Activated CD4-positive, alpha-beta memory T cell treated with anti-CD3 and anti-CD28 coated beads, Interleukin-2, amount 10 ng/mL, durations not matched to agents 7 days and 5 days (primary cell): ENCODE measurements at regions not wholly inside any gene's neighbourhood (a gene's known extent, or its start where the extent isn't known, plus 50 kb on each side); places are given as distances from the start of the nearest gene placed in this dataset.

Experiments used
- CTCF ChIA-PET: fragments of 350-600 bp; sonication (Branson Sonifier 250); formaldehyde crosslinking; loops from one replicate; lab custom pipeline; 2021; ENCODE audit warnings: antibody characterized with exemption, inconsistent platforms; lab: Charles Lee
- POLR2A ChIA-PET: fragments of 350-600 bp; sonication (Branson Sonifier 250); formaldehyde crosslinking; loops from one replicate; lab custom pipeline; 2021; ENCODE audit warnings: antibody characterized with exemption; lab: Charles Lee
- DNase-seq: peaks from one replicate; pipeline ENCODE4 v3.0.0-alpha.2; 2020
- H3K27ac Mint-ChIP-seq: one replicate; pipeline ENCODE4 v1.8.0; 2021; ENCODE audit warnings: mild to moderate bottlenecking, mixed read lengths
- H3K27me3 Mint-ChIP-seq: one replicate; pipeline ENCODE4 v1.8.0; 2021; ENCODE audit warnings: mixed read lengths
- H3K36me3 Mint-ChIP-seq: one replicate; pipeline ENCODE4 v1.8.0; 2021; ENCODE audit warnings: low read depth, mixed read lengths
- H3K4me1 Mint-ChIP-seq: one replicate; pipeline ENCODE4 v1.8.0; 2021; ENCODE audit warnings: mixed read lengths
- H3K4me3 Mint-ChIP-seq: one replicate; pipeline ENCODE4 v1.8.0; 2021; ENCODE audit warnings: mild to moderate bottlenecking, mixed read lengths
- H3K9me3 Mint-ChIP-seq: one replicate; pipeline ENCODE4 v1.8.0; 2021; ENCODE audit warnings: mixed read lengths

DNA sequence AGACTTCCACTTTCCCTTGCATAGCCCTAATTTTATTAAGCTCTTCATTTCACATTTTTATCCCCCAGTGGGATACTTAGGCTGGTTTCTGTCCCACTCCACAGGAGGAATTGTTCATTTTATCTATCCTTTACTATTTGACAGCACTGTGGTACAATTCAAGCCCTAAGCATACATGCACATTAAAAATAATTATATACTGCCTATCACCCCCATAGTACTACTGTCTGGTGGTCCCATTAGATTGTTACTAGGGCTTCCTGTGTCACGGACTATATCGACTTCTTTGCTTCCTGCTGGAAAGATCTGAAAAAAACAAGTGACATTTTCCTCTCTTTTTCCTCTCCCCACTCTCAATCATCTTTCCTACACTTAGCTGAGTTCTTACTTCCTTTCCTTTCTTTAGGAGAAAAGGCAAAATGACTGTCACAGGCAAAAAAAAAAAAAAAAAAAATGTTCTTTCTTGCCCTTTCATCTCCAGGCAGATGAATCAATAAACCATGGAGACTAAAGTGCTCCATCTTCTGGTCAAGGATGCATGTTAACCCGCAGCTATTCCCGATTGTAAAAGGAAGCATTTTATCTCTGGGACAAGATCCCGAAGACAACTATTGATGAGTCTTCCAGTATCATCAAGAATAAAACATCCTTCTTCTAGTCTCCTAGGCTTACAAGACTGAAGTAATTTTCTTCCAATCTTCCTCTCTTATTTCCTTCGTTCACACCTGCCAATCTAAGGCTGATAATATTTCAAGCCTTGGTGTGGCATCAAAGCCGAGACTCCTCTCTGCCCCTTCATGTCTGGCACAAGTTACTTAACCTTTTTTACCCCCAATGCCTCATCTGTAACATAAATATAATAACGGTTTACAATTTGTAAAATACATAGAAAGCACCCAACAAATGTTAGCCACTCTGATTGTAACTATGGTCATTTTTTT lies 94.4 kb upstream of the PLEKHG7 start:
- POLR2A ChIA-PET = no interaction called here
- peaks cover 6% of the 10 kb centered on the region for H3K36me3 Mint-ChIP-seq

DNA sequence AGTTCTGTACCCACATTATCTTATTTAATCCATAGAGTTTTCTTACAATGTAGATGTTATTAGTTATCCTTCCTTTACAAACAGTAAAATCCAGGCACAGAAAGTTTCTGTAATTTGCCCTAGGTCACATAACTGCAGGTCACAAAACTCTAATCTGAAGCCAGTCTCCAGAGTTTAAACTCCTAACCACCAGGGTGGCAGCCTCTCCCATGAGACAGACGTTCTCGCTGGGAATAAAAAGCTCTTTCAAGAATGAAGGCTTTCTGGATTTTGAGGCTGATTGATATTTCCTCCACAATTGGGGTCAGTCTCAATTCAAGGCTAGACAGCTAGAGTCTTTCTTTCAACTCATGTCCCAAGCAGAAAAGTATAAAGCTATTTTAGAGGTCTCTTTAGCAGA lies 95.8 kb upstream of the PLEKHG7 start:
- POLR2A ChIA-PET = no interaction called here
- H3K27me3 Mint-ChIP-seq = no peaks in the 10 kb centered on the region
- peaks cover 15% of the 10 kb centered on the region for H3K4me1 Mint-ChIP-seq
- H3K4me3 Mint-ChIP-seq = no peak overlapping the region
- H3K27ac Mint-ChIP-seq = no peak overlapping the region
- peaks cover 2% of the 10 kb centered on the region for H3K9me3 Mint-ChIP-seq
- H3K36me3 Mint-ChIP-seq = peaks cover 8% of the 10 kb centered on the region
- CTCF ChIA-PET = interaction anchor here (2.4 kb wide), 1 partner anchor 104 kb away, joined by 8 read pairs; no protein-coding TSS in a partner anchor
- no peak for DNase-seq

More for the DNA sequence above, 94.4 kb upstream of the PLEKHG7 start:
- H3K27me3 Mint-ChIP-seq = no peaks in the 10 kb centered on the region
- no peak overlapping the region for H3K27ac Mint-ChIP-seq
- no peak overlapping the region for H3K4me3 Mint-ChIP-seq
- peaks cover 14% of the 10 kb centered on the region for H3K4me1 Mint-ChIP-seq
- H3K9me3 Mint-ChIP-seq = no peaks in the 10 kb centered on the region
- no peak for DNase-seq
- CTCF ChIA-PET = interaction anchor here (0.7 to 2.4 kb wide), 4 partner anchors 18 to 1226 kb away, joined by 3 to 8 read pairs (median 4); no protein-coding TSS in a partner anchor

DNA sequence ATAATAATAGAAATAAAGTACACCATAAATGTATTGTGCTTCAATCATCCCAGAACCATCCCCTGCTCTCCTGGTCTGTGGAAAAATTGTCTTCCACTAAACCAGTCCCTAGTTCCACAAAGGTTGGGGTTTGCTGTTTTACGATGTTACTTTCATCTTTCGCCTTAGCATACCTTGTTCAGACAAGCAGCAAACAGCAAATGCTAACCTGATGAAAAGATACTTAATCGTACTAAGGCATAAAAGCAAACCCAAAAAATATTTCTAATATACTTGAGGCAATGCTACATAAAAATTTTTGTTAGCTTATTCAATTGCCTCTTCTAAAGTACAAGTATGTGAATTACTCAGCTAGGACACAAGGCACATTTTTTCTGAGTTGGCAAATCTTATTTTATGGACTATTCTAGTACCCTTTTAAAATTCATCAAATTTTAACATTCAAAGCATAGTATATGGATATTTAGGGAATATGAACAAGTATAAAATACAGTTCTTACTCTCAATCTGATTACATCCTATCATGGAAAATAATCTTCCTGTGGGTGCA lies 97.1 kb upstream of the PLEKHG7 start:
- H3K27ac Mint-ChIP-seq = no peak overlapping the region
- peaks cover 16% of the 10 kb centered on the region for H3K4me1 Mint-ChIP-seq
- H3K9me3 Mint-ChIP-seq = peaks cover 12% of the 10 kb centered on the region
- POLR2A ChIA-PET = no interaction called here
- no peaks in the 10 kb centered on the region for H3K27me3 Mint-ChIP-seq
- no peak for DNase-seq
- peaks cover 17% of the 10 kb centered on the region for H3K36me3 Mint-ChIP-seq
- H3K4me3 Mint-ChIP-seq = no peak overlapping the region
- CTCF ChIA-PET = interaction anchor here (1.1 kb wide), 1 partner anchor 49 kb away, joined by 3 read pairs; no protein-coding TSS in a partner anchor

DNA sequence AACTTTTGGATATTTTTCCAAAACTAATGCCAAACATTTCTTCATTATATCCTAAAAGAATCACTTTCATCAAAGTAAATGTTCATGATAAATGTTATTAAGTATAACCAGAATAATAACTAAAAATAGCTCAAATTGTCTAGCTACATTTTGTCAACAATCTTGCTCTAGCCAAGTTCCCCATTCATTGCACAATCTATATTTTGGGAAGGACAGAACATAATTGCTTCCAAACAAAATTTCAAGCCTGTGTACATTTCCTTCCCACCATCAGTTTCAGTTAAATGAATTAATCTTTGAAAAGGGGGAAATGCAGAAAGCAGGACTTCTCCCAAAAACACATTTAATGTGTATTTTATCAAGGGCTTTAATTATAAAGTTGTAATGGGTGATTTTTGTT lies 98.0 kb upstream of the PLEKHG7 start:
- POLR2A ChIA-PET = no interaction called here
- H3K27me3 Mint-ChIP-seq = no peaks in the 10 kb centered on the region
- DNase-seq = no peak
- peaks cover 16% of the 10 kb centered on the region for H3K4me1 Mint-ChIP-seq
- H3K4me3 Mint-ChIP-seq = no peak overlapping the region
- no peak overlapping the region for H3K27ac Mint-ChIP-seq
- peaks cover 23% of the 10 kb centered on the region for H3K36me3 Mint-ChIP-seq
- peaks cover 19% of the 10 kb centered on the region for H3K9me3 Mint-ChIP-seq
- CTCF ChIA-PET = no interaction called here

DNA sequence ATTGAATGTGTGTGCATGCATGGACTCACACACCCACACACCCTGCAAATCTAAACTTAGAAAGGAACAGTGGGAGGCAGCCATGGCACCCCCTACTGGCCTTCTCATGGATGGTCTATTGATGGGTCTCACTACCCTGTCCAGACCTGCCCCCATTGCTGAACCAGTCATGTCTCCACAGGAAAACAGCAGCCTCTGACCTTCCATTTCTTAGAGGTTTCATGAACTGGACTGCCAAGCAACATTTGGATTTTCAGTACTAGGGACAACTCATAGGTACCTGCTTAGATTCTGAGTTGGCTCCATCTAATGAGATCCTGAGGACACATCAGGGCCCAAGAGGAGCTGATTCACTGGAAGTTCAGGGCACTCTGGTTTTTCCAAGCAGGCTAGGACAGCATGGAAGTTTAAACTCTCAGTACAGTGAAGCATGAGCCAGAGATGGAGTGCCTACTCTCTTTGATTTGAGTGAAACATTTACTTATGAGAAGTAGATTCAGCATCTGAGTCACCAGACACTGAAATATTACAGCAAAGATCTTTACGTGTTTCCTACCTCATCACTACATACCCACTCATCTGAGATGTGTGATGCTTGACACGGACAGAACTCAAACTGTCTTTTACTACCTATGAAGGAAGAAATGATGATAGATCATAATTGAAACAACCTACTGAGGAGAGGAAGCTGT lies 98.9 kb upstream of the PLEKHG7 start:
- POLR2A ChIA-PET = no interaction called here
- H3K36me3 Mint-ChIP-seq = peaks cover 32% of the 10 kb centered on the region
- peaks cover 16% of the 10 kb centered on the region for H3K4me1 Mint-ChIP-seq
- DNase-seq = no peak
- CTCF ChIA-PET = no interaction called here
- H3K27me3 Mint-ChIP-seq = no peaks in the 10 kb centered on the region
- no peak overlapping the region for H3K4me3 Mint-ChIP-seq
- no peak overlapping the region for H3K27ac Mint-ChIP-seq
- peaks cover 27% of the 10 kb centered on the region for H3K9me3 Mint-ChIP-seq

DNA sequence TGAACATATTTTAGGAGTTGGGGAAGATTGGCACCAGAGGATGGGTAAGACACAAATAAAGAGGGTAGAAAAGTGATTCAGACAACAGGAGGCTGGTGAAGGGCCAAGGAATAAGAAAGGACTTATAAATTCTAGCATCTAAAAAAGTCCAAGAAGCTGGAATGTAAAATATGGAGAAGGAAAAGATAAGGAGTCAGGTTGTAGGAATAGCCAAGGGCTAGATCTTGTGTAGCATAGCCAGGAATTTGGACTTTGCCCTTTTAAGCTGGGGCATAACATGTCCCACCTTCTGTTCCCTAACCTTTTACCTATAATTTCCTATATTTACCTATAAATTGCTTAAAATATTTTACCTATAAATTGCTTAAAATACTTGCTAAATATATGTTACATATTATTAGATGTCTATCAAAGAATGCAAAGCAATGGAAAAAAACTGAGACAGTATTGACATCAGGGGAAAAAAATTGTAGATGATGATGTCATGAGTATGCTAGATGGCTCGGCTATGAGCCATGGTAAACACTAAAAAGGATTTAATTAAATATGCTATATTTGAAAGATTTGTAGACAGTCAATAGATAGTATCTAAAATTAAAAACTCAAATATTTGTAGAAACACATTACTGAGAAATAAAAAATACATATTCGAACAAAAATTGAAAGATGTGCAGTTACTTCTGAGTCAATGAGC lies 99.7 kb upstream of the PLEKHG7 start:
- CTCF ChIA-PET = no interaction called here

DNA sequence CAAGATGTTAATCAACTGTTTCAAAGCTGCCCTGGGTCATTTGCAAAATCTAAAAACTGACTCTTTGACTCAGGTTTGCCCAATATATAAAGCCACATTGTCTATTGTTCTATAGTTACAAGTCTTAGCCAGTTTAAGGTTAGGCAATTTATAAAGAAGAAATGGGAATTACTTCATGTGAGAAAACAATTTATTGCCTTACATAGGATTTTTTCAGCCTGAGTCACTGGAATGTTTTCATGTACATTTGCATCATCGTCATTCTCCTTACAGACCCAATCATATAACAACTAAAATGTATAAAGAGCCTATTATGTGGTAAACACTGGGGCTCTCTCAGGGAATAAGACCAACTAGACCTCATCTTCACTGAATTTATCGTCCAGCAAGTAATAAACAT lies 100.3 kb upstream of the PLEKHG7 start:
- POLR2A ChIA-PET = no interaction called here
- peaks cover 40% of the 10 kb centered on the region for H3K36me3 Mint-ChIP-seq
- CTCF ChIA-PET = no interaction called here
- no peak for DNase-seq
- H3K4me1 Mint-ChIP-seq = peaks cover 11% of the 10 kb centered on the region
- H3K9me3 Mint-ChIP-seq = peaks cover 34% of the 10 kb centered on the region
- no peaks in the 10 kb centered on the region for H3K27me3 Mint-ChIP-seq
- no peak overlapping the region for H3K27ac Mint-ChIP-seq
- no peak overlapping the region for H3K4me3 Mint-ChIP-seq

More for the DNA sequence above, 99.7 kb upstream of the PLEKHG7 start:
- peaks cover 37% of the 10 kb centered on the region for H3K36me3 Mint-ChIP-seq
- no peak overlapping the region for H3K4me3 Mint-ChIP-seq
- H3K9me3 Mint-ChIP-seq = peaks cover 32% of the 10 kb centered on the region
- peaks cover 9% of the 10 kb centered on the region for H3K4me1 Mint-ChIP-seq
- no peak overlapping the region for H3K27ac Mint-ChIP-seq
- DNase-seq = no peak
- no peaks in the 10 kb centered on the region for H3K27me3 Mint-ChIP-seq
- POLR2A ChIA-PET = no interaction called here

DNA sequence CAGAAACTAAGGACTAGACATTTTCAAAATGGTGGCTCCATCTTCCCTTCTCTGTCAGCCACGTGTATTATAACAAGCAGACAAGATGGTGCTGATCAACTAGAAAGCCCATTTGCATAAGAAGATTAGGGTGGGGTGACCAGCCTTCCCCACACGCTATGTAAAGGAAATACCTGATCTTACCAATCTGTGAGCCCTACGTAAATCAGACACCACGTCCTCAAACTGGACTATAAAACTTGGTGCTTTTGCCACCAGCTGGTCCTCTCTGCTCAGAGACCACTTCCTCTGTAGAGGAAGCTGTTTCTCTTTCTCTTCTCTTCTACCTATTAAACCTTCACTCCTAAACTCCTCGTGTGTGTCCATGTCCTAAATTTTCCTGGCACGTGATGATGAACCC lies 101.1 kb upstream of the PLEKHG7 start:
- no peak for DNase-seq
- ChIA-PET POLR2A (no interaction called here), CTCF (no interaction called here)
- Mint-ChIP-seq H3K4me1 (peaks cover 11% of the 10 kb centered on the region), H3K4me3 (no peak overlapping the region), H3K27ac (no peak overlapping the region), H3K27me3 (no peaks in the 10 kb centered on the region), H3K36me3 (peaks cover 40% of the 10 kb centered on the region), H3K9me3 (peaks cover 36% of the 10 kb centered on the region)

DNA sequence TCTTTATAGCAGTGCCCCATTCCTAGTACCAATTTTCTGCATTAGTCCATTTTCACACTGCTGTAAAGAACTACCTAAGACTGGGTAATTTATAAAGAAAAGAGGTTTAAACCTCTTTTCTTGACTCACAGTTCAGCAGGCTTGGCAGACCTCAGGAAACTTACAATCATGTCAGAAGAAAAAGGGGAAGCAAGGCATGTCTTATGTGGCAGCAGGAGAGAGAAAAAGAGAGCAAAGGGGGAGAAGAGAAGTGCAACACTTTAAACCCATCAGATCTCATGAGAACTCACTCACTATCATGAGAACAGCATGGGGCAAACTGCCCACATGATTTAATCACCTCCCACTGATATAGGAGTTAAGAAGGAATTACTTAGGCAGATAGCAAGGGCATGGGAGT lies 101.6 kb upstream of the PLEKHG7 start:
- peaks cover 42% of the 10 kb centered on the region for H3K36me3 Mint-ChIP-seq
- H3K4me1 Mint-ChIP-seq = peaks cover 13% of the 10 kb centered on the region
- POLR2A ChIA-PET = no interaction called here
- peaks cover 38% of the 10 kb centered on the region for H3K9me3 Mint-ChIP-seq
- no peak overlapping the region for H3K27ac Mint-ChIP-seq
- DNase-seq = no peak
- no peaks in the 10 kb centered on the region for H3K27me3 Mint-ChIP-seq
- CTCF ChIA-PET = no interaction called here
- no peak overlapping the region for H3K4me3 Mint-ChIP-seq

DNA sequence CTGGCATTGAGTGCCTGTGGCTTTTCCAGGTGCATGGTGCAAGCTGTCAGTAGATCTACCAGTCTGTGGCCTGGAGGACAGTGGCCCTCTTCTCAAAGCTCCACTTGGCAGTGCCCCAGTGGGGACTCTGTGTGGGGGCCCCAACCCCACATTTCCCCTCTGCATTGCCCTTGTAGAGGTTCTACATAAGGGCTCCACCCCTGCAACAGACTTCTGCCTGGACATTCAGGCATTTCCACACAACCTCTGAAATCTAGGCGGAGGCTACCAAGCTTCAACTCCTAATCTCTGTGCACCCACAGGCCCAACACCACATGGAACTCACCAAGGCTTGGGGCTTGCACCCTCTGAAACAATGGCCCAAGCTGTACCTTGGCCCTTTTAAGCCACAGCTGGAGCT lies 102.7 kb upstream of the PLEKHG7 start:
- peaks cover 21% of the 10 kb centered on the region for H3K4me1 Mint-ChIP-seq
- no peaks in the 10 kb centered on the region for H3K27me3 Mint-ChIP-seq
- no peak for DNase-seq
- H3K27ac Mint-ChIP-seq = no peak overlapping the region
- H3K9me3 Mint-ChIP-seq = peaks cover 45% of the 10 kb centered on the region
- CTCF ChIA-PET = no interaction called here
- no peak overlapping the region for H3K4me3 Mint-ChIP-seq
- POLR2A ChIA-PET = no interaction called here
- peaks cover 49% of the 10 kb centered on the region for H3K36me3 Mint-ChIP-seq

DNA sequence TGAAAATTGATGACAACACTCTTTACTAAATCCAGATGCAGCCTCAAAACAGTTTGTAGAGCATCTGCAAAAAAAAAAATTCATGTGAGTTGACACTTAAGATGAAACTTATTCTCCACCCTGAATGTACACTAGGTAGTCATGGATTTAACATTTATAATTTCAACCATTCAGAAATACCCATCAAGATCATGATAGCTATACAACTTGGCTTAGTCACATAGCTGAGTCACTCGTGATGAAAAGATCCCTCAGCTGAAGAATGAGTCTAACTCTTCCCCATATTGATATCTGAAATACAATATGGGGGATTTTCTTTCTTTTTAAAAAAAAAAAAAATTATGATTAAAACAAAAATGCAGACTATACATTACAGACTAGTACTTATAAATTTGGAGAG lies 104.8 kb upstream of the PLEKHG7 start:
- CTCF ChIA-PET = no interaction called here
- Mint-ChIP-seq H3K36me3 (peaks cover 46% of the 10 kb centered on the region), H3K27me3 (no peaks in the 10 kb centered on the region), H3K4me1 (peaks cover 34% of the 10 kb centered on the region), H3K9me3 (peaks cover 45% of the 10 kb centered on the region), H3K27ac (no peak overlapping the region), H3K4me3 (no peak overlapping the region)
- POLR2A ChIA-PET = interaction anchor here (0.7 kb wide), 1 partner anchor 49 kb away, joined by 3 read pairs; no protein-coding TSS in a partner anchor
- DNase-seq = no peak

DNA sequence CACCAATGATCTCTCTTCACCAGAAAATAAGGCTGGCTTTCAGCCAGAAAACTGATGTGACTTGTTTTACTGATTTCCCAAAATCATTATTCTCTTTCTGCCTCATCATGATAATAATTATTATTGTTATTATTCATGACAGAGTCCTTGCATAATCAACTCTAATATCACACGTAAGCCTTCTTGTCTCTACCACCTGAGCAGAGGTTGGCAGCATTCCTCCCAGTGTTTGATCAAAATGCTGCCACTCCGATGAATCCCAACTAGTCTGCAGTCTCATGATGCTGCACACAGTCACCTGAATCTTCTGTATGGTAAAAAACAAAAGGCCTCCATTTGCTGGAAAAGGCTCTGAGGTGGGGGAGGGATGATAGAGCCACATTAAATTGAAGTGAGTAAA lies 105.7 kb upstream of the PLEKHG7 start:
- POLR2A ChIA-PET = no interaction called here
- DNase-seq = no peak
- Mint-ChIP-seq H3K27me3 (no peaks in the 10 kb centered on the region), H3K4me3 (no peak overlapping the region), H3K36me3 (peaks cover 46% of the 10 kb centered on the region), H3K27ac (no peak overlapping the region), H3K9me3 (peaks cover 44% of the 10 kb centered on the region), H3K4me1 (peaks cover 38% of the 10 kb centered on the region)
- CTCF ChIA-PET = no interaction called here
